K562 (cell line): ENCODE measurements at regions not wholly inside any gene's neighbourhood (a gene's known extent, or its start where the extent isn't known, plus 50 kb on each side); places are given as distances from the start of the nearest gene placed in this dataset.

ENCODE experiments used
- ATAC-seq: fragments of 200-7000 bp; cut with Tn5 transposase; 3 replicates; pipeline ENCODE4 v1.9.1; 2020; ENCODE audit warnings: moderate library complexity
- BruUV-seq: library from RNA; stranded (reverse); fragments of 400-500 nt; replicated peaks from 2 replicates; lab custom pipeline; 2021; lab: Mats Ljungman, UMichigan
- CTCF ChIA-PET: fragments of 300-600 bp; formaldehyde crosslinking; extraction: SDS; loops from one replicate; lab custom pipeline; 2021; ENCODE audit warnings: low intra/inter-chr PET ratio; lab: Yijun Ruan, JAX
- POLR2A ChIA-PET: fragments of 300-600, 350-650 bp; sonication (Branson Sonifier 250); formaldehyde crosslinking; extraction: SDS; loops from one replicate; lab custom pipeline; 2021; ENCODE audit warnings: antibody characterized with exemption, inconsistent platforms; lab: Yijun Ruan, JAX
- DNase-seq, 4 experiments: peaks; one replicate each; pipeline versions ENCODE4 v3.0.0 to v3.0.0-alpha.2; 2011 to 2018; ENCODE audit warnings: low spot score in 3 of 4, mixed read lengths in 3 of 4; ENCODE audit errors: extremely low read depth in 1 of 4
- FAIRE-seq: peaks from 2 replicates; lab custom pipeline; 2011; peaks lifted over from hg19 to GRCh38; lab: Jason Lieb, UNC
- H2AFZ ChIP-seq: 2 replicates; pipeline ENCODE4 v1.6.0; 2011; ENCODE audit warnings: low read depth, low read length, control low read depth, inconsistent platforms
- H3K27ac ChIP-seq: fragments of 200-600 bp; 3 replicates; pipeline ENCODE4 v1.8.0; 2011; ENCODE audit warnings: low read depth, mild to moderate bottlenecking, control low read depth, inconsistent platforms, low read length, moderate library complexity, mixed read lengths; ENCODE audit errors: extremely low read depth
- H3K27me3 ChIP-seq, 2 experiments: fragments of 300-600 bp in 1 of 2; 2 replicates in 1 of 2; 3 replicates in 1 of 2; pipeline versions ENCODE4 v1.6.0 to v1.8.0; 2011; ENCODE audit warnings: inconsistent platforms in 2 of 2, low read length in 2 of 2, mild to moderate bottlenecking in 1 of 2, mixed read lengths in 1 of 2, moderate library complexity in 1 of 2; ENCODE audit not compliant: control insufficient read depth in 2 of 2, insufficient read depth in 2 of 2
- H3K36me3 ChIP-seq: fragments of 300-600 bp; 3 replicates; pipeline ENCODE4 v1.8.0; 2011; ENCODE audit warnings: mild to moderate bottlenecking, low read length, inconsistent platforms; ENCODE audit not compliant: control insufficient read depth, insufficient read depth
- H3K4me1 ChIP-seq, 2 experiments: fragments of 200-600 bp in 1 of 2; replicated peaks in 1 of 2; 2 replicates in 1 of 2; 3 replicates in 1 of 2; pipeline versions ENCODE4 v1.5.1 to v1.8.0; 2011; ENCODE audit warnings: inconsistent platforms in 2 of 2, low read length in 2 of 2, mild to moderate bottlenecking in 1 of 2, mixed read lengths in 1 of 2, moderate library complexity in 1 of 2; ENCODE audit not compliant: control insufficient read depth in 2 of 2, insufficient read depth in 2 of 2
- H3K4me2 ChIP-seq: 2 replicates; pipeline ENCODE4 v1.6.1; 2011; ENCODE audit warnings: low read length, control low read depth, inconsistent platforms, mixed read lengths; ENCODE audit not compliant: insufficient read depth
- H3K4me3 ChIP-seq: fragments of 200-600 bp; sonication (generic), shearing (Covaris generic); 2 replicates; pipeline ENCODE4 v1.5.1; 2016; ENCODE audit warnings: control low read depth, inconsistent platforms
- H3K79me2 ChIP-seq: fragments of 200-600 bp; 3 replicates; pipeline ENCODE4 v1.8.0; 2011; ENCODE audit warnings: low read length, inconsistent platforms; ENCODE audit not compliant: control insufficient read depth, insufficient read depth
- H3K9ac ChIP-seq, 2 experiments: 2 replicates each; pipeline versions ENCODE4 v1.6.0 to v1.6.1; 2011; ENCODE audit warnings: low read depth in 2 of 2, low read length in 2 of 2, control low read depth in 1 of 2, inconsistent platforms in 1 of 2, mild to moderate bottlenecking in 1 of 2, mixed read lengths in 1 of 2; ENCODE audit not compliant: insufficient read depth in 1 of 2
- H3K9me1 ChIP-seq: one replicate; pipeline ENCODE4 v1.6.0; 2011; ENCODE audit warnings: inconsistent platforms, mild to moderate bottlenecking, low read length, moderate library complexity; ENCODE audit not compliant: control insufficient read depth, insufficient read depth
- H3K9me3 ChIP-seq: replicated peaks from 2 replicates; pipeline ENCODE4 v1.5.1; 2011; ENCODE audit warnings: low read depth, low read length, inconsistent platforms; ENCODE audit not compliant: control insufficient read depth, insufficient read depth
- H4K20me1 ChIP-seq: replicated peaks from 2 replicates; pipeline ENCODE4 v1.6.1; 2011; ENCODE audit warnings: low read length, inconsistent platforms, mixed read lengths; ENCODE audit not compliant: control insufficient read depth, insufficient read depth
- MEF2A ChIP-seq: IDR thresholded peaks from 2 replicates; pipeline ENCODE4 v1.6.1; 2011; ENCODE audit warnings: low read depth, mild to moderate bottlenecking, low read length, moderate library complexity; ENCODE audit not compliant: control insufficient read depth
- SNIP1 ChIP-seq: fragments of 450-650 bp; IDR thresholded peaks from 2 replicates; pipeline ENCODE4 v1.7.1; 2017; ENCODE audit warnings: low read depth, mild to moderate bottlenecking
- SOX6 ChIP-seq: fragments of 450-650 bp; IDR thresholded peaks from 2 replicates; pipeline ENCODE4 v1.6.1; 2014; ENCODE audit warnings: mild to moderate bottlenecking
- ZBTB11 ChIP-seq, 3 experiments: fragments of 200-800 bp in 1 of 3; fragments of 250-450 bp in 1 of 3; fragments of 450-650 bp in 1 of 3; sonication (Bioruptor Pico) in 1 of 3; sonication (Bioruptor generic) in 1 of 3; formaldehyde crosslinking in 1 of 3; IDR thresholded peaks; 2 replicates each; pipeline versions ENCODE4 v1.6.1 to v1.8.0; 2016 to 2022; ENCODE audit warnings: mild to moderate bottlenecking in 2 of 3, missing genetic modification characterization in 2 of 3, missing compliant biosample characterization in 1 of 3, moderate library complexity in 1 of 3
- WGBS: fragments of 100-300 bp; shearing (Covaris generic); methylation state at CpG from one replicate; pipeline ENCODE4 v1.1.6; 2016; ENCODE audit warnings: low coverage, mixed read lengths; ENCODE audit not compliant: insufficient coverage; ENCODE audit errors: missing lambda C conversion rate; 5-methylcytosine and 5-hydroxymethylcytosine counted together
- in situ Hi-C: fragments of 300-500 bp; cut with MboI; formaldehyde crosslinking; loops from 4 replicates; pipeline ENCODE4 v1.15.0; 2018; ENCODE audit warnings: inconsistent platforms, mixed read lengths
- intact Hi-C: fragments of 100-400 bp; cut with micrococcal nuclease; formaldehyde crosslinking; loops from 2 replicates; pipeline ENCODE4 v1.14.2; 2022

- H3K9ac ChIP-seq: no peak overlapping the region
- TF ChIP-seq SNIP1: no peak
- TF ChIP-seq SOX6: no peak
- no peak for TF ChIP-seq ZBTB11 (CRISPR knock-in tag; IDR thresholded peaks at IDR 0.05)
- TF ChIP-seq MEF2A: no peak
- ChIA-PET CTCF (no interaction called here), POLR2A (no interaction called here)
- no peak overlapping the region for H3K4me2 ChIP-seq
- no peaks in the 10 kb centered on the region for H3K79me2 ChIP-seq
- FAIRE-seq (no peak), DNase-seq (no peak), ATAC-seq (no peak)
- no peak overlapping the region for H3K4me3 ChIP-seq
- 0% methylated on average over 2 of the region's 2 CpGs for WGBS
- no peaks in the 10 kb centered on the region for H3K4me1 ChIP-seq
- H3K27ac ChIP-seq: no peak overlapping the region
- no peak overlapping the region for H2AFZ ChIP-seq
- H3K9me1 ChIP-seq: no peaks in the 10 kb centered on the region
- H3K9me3 ChIP-seq: no peaks in the 10 kb centered on the region
- no peaks in the 10 kb centered on the region for H4K20me1 ChIP-seq
- in situ Hi-C loops (no loop called here), intact Hi-C loops (no loop called here)
- H3K27me3 ChIP-seq: no peaks in the 10 kb centered on the region
- no TSS peak for BruUV-seq
- H3K36me3 ChIP-seq: no peaks in the 10 kb centered on the region
Measured at GRCh38 chr18:45402485-45403056, 212.7 kb upstream of the SLC14A2 start.
